ENCODE measurements at regions not wholly inside any gene's neighbourhood (a gene's known extent, or its start where the extent isn't known, plus 50 kb on each side); places are given as distances from the start of the nearest gene placed in this dataset.

DNA sequence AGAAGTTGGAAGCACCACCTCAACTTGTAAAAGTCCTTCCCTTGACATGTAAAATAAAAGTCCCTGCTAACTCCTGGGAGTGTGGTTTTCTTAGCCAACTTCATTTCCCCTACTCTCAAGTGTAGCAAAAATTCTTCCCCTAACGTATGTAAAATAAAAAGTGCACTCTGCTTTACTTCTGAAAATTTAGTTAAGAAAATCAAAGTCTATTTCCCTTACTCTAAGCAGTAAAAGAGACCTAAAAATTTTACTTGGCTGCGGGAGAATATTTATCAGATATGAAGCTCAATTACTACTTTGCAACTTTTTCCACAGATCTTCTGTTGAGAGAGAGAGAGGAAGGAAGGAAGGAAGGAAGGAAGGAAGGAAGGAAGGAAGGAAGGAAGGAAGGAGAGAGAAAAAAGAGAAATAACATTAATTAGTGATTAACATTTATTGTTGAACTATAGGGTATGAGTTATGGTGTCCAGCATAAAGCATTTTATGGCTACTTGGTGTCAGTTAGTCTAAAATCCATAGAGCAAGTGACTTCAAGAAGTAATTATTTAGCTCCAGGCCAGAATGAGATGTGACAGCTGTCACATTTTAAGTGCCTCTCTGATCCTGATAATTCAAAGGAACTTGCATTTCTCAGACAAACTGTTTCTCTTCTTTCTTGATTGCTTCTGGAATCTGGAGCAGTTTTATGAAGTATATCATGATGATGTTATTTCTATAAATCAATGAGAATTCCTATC lies 210.3 kb downstream of the TMX3 start:
- no peak overlapping the region for H3K27ac Mint-ChIP-seq
- no peaks in the 10 kb centered on the region for H3K9me3 Mint-ChIP-seq (ENCODE audit: low read depth)
- DNase-seq: no peak
- peaks cover 3% of the 10 kb centered on the region for H3K27me3 Mint-ChIP-seq
- H3K4me3 Mint-ChIP-seq: no peak overlapping the region
- ATAC-seq: no peak
- no peaks in the 10 kb centered on the region for H3K4me1 Mint-ChIP-seq
- H3K36me3 Mint-ChIP-seq: no peaks in the 10 kb centered on the region
- CTCF ChIA-PET: no interaction called here

GRCh38 chr18:68500556-68500955 lies 214.4 kb downstream of the TMX3 start:
- DNase-seq: no peak
- H3K4me3 Mint-ChIP-seq: no peak overlapping the region
- H3K27me3 Mint-ChIP-seq: peaks cover 3% of the 10 kb centered on the region
- ATAC-seq: no peak
- H3K9me3 Mint-ChIP-seq (ENCODE audit: low read depth): no peaks in the 10 kb centered on the region
- H3K27ac Mint-ChIP-seq: no peak overlapping the region
- CTCF ChIA-PET: no interaction called here
- H3K36me3 Mint-ChIP-seq: no peaks in the 10 kb centered on the region
- no peaks in the 10 kb centered on the region for H3K4me1 Mint-ChIP-seq

DNA sequence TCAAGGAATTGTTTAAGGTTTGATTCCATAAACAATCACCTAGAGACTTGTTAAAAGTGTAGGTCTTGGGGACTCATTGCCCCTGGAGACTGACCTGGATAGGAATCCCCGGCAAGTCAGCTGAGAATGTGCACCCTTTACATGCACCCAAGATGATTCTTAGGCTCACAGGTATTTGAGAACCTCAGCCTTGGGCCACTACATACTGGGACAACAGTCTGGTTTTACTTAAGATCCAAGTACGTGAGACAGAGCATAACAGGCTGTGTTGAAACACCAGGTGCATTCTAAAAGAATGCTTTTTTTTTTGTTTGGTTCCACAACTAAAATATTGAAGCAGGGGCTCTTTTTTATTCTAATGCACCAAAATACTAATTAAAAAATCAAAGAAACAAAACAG lies 215.8 kb downstream of the TMX3 start:
- H3K4me1 Mint-ChIP-seq: no peaks in the 10 kb centered on the region
- ATAC-seq (no peak), DNase-seq (no peak)
- CTCF ChIA-PET: no interaction called here
- H3K27ac Mint-ChIP-seq: no peak overlapping the region
- H3K36me3 Mint-ChIP-seq: no peaks in the 10 kb centered on the region
- H3K27me3 Mint-ChIP-seq: peaks cover 3% of the 10 kb centered on the region
- H3K9me3 Mint-ChIP-seq (ENCODE audit: low read depth): no peaks in the 10 kb centered on the region
- no peak overlapping the region for H3K4me3 Mint-ChIP-seq

DNA sequence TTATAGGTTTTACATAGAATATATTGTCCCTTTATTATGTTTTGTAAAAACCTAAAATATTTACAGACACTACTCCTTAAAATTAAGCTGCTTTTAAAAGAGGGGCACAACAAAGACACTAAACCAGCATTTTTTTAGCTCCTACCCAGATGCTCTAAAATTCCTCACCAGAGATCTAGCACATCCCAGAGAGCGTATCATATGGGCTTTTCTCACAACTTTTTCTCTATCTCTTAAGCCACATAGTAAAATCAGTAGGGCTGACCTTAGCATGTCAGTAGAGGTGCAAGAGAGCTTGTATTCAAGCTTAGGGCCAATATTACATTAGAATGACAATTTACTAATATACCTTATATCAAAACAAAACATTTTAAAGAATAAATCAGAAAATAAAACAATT lies 216.3 kb downstream of the TMX3 start:
- CTCF ChIA-PET: interaction anchor here (0.7 kb wide), 1 partner anchor 179 kb away, joined by 3 read pairs; no protein-coding TSS in a partner anchor
- no peak for DNase-seq
- H3K9me3 Mint-ChIP-seq (ENCODE audit: low read depth): no peaks in the 10 kb centered on the region
- H3K4me1 Mint-ChIP-seq: no peaks in the 10 kb centered on the region
- no peak overlapping the region for H3K27ac Mint-ChIP-seq
- no peaks in the 10 kb centered on the region for H3K36me3 Mint-ChIP-seq
- no peak for ATAC-seq
- H3K4me3 Mint-ChIP-seq: no peak overlapping the region
- peaks cover 3% of the 10 kb centered on the region for H3K27me3 Mint-ChIP-seq

DNA sequence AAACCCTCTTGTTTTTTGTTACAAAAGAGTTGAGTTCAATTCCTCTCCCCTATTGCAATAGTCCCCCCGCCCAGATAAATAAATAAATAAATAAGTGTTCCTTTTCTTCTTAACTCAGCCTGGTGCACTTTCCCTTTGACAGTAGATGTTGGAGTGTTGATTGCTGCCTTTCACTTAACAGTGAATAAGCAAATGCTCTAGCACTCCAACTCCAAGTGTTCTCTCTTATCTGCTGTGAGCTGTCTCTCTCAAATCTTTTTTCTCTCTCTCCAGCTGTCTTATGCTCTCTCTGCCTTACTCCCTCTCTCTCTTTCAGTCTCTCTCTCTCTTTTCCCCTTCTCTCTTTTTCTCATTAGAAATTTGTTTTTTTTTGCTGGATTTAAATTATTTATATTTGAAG lies 216.7 kb downstream of the TMX3 start:
- Mint-ChIP-seq H3K27ac (no peak overlapping the region), H3K36me3 (no peaks in the 10 kb centered on the region), H3K4me3 (no peak overlapping the region), H3K27me3 (peaks cover 3% of the 10 kb centered on the region), H3K4me1 (no peaks in the 10 kb centered on the region), H3K9me3 (ENCODE audit: low read depth) (no peaks in the 10 kb centered on the region)
- CTCF ChIA-PET: interaction anchor here (0.7 kb wide), 1 partner anchor 180 kb away, joined by 3 read pairs; no protein-coding TSS in a partner anchor
- DNase-seq: no peak
- no peak for ATAC-seq

- H3K9me3 Mint-ChIP-seq (ENCODE audit: low read depth): no peaks in the 10 kb centered on the region
- ATAC-seq: no peak
- no peak for DNase-seq
- no peaks in the 10 kb centered on the region for H3K27me3 Mint-ChIP-seq
- CTCF ChIA-PET: no interaction called here
- no peak overlapping the region for H3K4me3 Mint-ChIP-seq
- H3K27ac Mint-ChIP-seq: no peak overlapping the region
- no peaks in the 10 kb centered on the region for H3K36me3 Mint-ChIP-seq
- H3K4me1 Mint-ChIP-seq: no peaks in the 10 kb centered on the region
Observed at GRCh38 chr18:68494802-68495581, 219.9 kb downstream of the TMX3 start.

DNA sequence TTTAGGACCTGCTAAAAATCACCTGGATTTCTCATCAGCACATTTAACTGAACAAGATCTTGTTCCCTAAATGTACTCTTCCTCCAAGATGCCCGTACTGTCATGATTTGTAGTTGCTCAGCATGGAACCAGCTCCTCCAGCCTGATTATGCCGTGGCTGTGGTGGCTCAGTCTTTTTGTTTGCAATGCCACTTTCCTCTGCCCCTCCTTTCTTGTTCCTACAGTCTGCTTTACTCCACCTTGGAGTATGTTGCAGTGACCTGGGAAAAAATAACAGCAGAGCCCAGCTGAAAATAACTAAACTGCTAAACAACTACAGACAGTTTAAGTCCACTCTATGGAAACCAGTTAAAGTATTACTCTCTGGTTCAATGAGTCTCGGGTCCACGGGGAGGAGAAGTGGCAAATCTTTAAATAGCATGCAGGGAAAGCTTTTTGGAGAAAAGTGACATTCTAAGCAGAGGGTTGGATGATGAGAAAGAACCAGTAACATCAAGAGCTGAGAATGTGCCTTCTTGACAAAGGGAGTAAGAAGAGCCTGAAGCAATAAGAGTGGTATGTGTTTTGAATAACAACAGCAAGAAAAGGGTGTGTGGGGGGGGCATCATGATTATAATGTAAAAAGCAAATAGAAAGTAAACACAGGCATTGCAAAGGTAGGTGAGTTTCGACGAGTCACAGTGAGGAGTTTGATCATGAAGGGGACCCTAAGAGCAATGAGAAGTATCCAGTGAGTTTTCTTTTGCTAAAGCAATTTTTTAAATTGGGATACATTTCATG lies 225.7 kb downstream of the TMX3 start:
- no peak for ATAC-seq
- Mint-ChIP-seq H3K27me3 (peaks cover 6% of the 10 kb centered on the region), H3K27ac (no peak overlapping the region), H3K9me3 (ENCODE audit: low read depth) (no peaks in the 10 kb centered on the region), H3K4me1 (no peaks in the 10 kb centered on the region), H3K4me3 (no peak overlapping the region), H3K36me3 (no peaks in the 10 kb centered on the region)
- DNase-seq: no peak
- CTCF ChIA-PET: interaction anchor here (0.7 kb wide), 1 partner anchor 1558 kb away, joined by 3 read pairs; no protein-coding TSS in a partner anchor

DNA sequence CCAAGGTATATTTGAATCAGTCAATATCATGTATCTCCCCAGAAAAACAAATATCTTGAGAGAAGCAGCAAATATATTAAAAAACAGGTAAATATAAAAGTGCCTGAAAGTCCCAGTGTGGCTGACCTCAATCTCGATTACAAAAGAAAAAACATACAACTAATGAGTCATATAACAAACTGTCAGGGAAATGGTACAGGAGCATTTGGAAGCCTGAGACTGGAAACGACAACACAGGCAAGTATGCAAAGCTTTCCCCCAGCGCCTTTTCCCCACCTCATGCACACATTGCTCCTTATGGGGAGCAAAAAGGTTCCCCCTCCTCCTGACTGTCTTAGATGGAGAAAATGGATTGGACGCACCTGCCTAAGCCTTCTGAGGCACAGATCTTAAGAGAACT lies 230.7 kb downstream of the TMX3 start:
- H3K27ac Mint-ChIP-seq: no peak overlapping the region
- no peaks in the 10 kb centered on the region for H3K9me3 Mint-ChIP-seq (ENCODE audit: low read depth)
- H3K36me3 Mint-ChIP-seq: no peaks in the 10 kb centered on the region
- ATAC-seq (no peak), DNase-seq (no peak)
- CTCF ChIA-PET: no interaction called here
- H3K27me3 Mint-ChIP-seq: peaks cover 5% of the 10 kb centered on the region
- H3K4me1 Mint-ChIP-seq: no peaks in the 10 kb centered on the region
- H3K4me3 Mint-ChIP-seq: no peak overlapping the region

DNA sequence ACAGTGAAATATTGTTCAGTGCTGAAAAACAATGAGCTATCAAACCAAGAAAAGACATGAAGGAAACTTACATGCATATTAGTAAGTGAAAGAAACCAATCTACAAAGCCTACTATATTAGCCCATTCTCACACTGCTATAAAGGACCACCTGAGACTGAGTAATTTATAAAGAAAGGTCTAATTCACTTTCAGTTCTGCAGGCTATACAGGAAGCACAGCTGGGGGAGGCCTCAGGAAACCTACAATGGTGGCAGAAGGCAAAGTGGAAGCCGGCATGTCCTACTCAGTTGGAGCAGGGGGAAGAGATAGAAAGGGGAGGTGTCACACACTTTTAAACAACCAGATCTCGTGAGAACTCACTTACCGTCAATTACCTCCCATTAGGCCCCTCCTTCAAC lies 232.1 kb downstream of the TMX3 start:
- no peaks in the 10 kb centered on the region for H3K9me3 Mint-ChIP-seq (ENCODE audit: low read depth)
- CTCF ChIA-PET: no interaction called here
- no peak overlapping the region for H3K27ac Mint-ChIP-seq

DNA sequence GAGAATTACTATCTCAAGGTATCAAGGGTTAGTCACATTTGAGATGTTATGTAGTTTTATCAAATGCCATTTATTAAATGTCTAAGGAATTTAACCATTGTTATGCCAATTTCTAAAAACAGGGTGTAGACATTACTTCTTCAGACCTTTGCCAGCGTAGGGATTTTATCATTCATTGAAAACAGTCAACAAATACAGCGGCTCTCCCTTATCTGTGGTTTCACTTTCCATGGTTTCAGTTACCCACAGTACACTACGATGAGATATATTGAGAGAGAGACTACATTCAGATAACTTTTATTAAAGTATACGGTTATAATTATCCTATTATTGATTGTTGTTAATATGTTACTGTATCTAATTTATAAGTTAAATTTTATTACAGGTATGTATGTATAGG lies 234.7 kb downstream of the TMX3 start:
- no peaks in the 10 kb centered on the region for H3K9me3 Mint-ChIP-seq (ENCODE audit: low read depth)

More for the DNA sequence above, 232.1 kb downstream of the TMX3 start:
- H3K36me3 Mint-ChIP-seq: no peaks in the 10 kb centered on the region
- DNase-seq (no peak), ATAC-seq (no peak)
- H3K4me1 Mint-ChIP-seq: no peaks in the 10 kb centered on the region
- H3K4me3 Mint-ChIP-seq: no peak overlapping the region
- peaks cover 2% of the 10 kb centered on the region for H3K27me3 Mint-ChIP-seq

DNA sequence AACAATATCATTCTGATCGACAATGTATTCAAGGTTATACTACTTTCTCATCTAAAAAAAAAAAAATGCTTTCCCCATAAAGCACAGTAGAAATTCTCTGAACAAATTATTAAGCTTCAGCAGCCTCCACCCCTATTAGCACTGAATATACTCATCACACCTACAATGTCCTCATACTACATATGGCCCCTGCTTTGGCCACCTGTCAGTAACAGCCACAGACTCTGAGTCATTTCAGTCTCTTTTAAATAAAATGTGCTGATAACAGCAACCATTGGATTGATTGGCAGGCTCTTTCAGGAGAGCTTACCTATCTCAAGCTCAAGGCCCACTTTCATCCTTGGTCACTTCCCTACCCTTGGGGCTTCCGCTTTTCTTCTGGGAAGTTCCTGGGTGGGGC lies 236.7 kb downstream of the TMX3 start:
- H3K9me3 Mint-ChIP-seq (ENCODE audit: low read depth): no peaks in the 10 kb centered on the region
- no peak overlapping the region for H3K27ac Mint-ChIP-seq
- no peaks in the 10 kb centered on the region for H3K4me1 Mint-ChIP-seq
- DNase-seq (no peak), ATAC-seq (no peak)
- CTCF ChIA-PET: no interaction called here
- H3K4me3 Mint-ChIP-seq: no peak overlapping the region
- H3K27me3 Mint-ChIP-seq: peaks cover 2% of the 10 kb centered on the region
- H3K36me3 Mint-ChIP-seq: no peaks in the 10 kb centered on the region

More for the DNA sequence above, 234.7 kb downstream of the TMX3 start:
- Mint-ChIP-seq H3K27me3 (peaks cover 2% of the 10 kb centered on the region), H3K4me1 (no peaks in the 10 kb centered on the region), H3K27ac (no peak overlapping the region), H3K4me3 (no peak overlapping the region), H3K36me3 (no peaks in the 10 kb centered on the region)
- ATAC-seq: no peak
- CTCF ChIA-PET: no interaction called here
- no peak for DNase-seq

DNA sequence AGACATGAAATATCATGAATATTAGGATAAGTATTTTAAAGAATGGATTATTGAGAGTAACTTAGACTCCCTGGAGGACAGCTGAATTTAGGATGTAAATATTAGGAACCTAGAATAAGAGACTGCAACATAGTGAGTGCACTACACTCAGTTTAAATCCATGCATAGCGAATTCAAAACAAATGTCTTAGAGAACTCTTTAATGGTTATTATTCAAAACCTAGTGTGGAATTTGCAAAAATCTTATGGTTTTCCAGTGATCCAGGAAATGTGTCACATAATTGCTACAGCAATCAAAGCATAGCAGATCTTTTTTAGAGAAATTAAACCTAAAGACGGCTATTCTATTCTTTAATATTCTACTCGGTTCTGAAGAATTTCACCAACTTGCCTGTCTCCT lies 239.0 kb downstream of the TMX3 start:
- no peak for DNase-seq
- Mint-ChIP-seq H3K27ac (no peak overlapping the region), H3K4me3 (no peak overlapping the region), H3K9me3 (ENCODE audit: low read depth) (no peaks in the 10 kb centered on the region), H3K27me3 (peaks cover 3% of the 10 kb centered on the region), H3K36me3 (no peaks in the 10 kb centered on the region), H3K4me1 (no peaks in the 10 kb centered on the region)
- ATAC-seq: no peak
- CTCF ChIA-PET: no interaction called here

GRCh38 chr18:68472701-68473295 lies 242.1 kb downstream of the TMX3 start:
- CTCF ChIA-PET: no interaction called here
- ATAC-seq: no peak
- H3K36me3 Mint-ChIP-seq: no peaks in the 10 kb centered on the region
- H3K27me3 Mint-ChIP-seq: peaks cover 3% of the 10 kb centered on the region
- H3K9me3 Mint-ChIP-seq (ENCODE audit: low read depth): no peaks in the 10 kb centered on the region
- H3K4me3 Mint-ChIP-seq: no peak overlapping the region
- H3K4me1 Mint-ChIP-seq: peaks cover 4% of the 10 kb centered on the region
- H3K27ac Mint-ChIP-seq: no peak overlapping the region
- no peak for DNase-seq

Measured in activated CD8-positive, alpha-beta memory T cell treated with anti-CD3 and anti-CD28 coated beads, Interleukin-2, amount 10 ng/mL, durations not matched to agents 7 days and 5 days (primary cell).